Stomach (tissue), 4 donors: ENCODE measurements at regions not wholly inside any gene's neighbourhood (a gene's known extent, or its start where the extent isn't known, plus 50 kb on each side); places are given as distances from the start of the nearest gene placed in this dataset.

Experiments
- CTCF ChIP-seq, 7 experiments: fragments of 450-650 bp in 4 of 7; fragments of 200-600 bp in 3 of 7; sonication (generic) in 3 of 7; IDR thresholded peaks; one replicate each; pipeline ENCODE4 v1.5.1; 2016 to 2019; ENCODE audit warnings: antibody characterized with exemption in 7 of 7, control low read depth in 2 of 7, mild to moderate bottlenecking in 1 of 7
- EP300 ChIP-seq: sonication (generic); formaldehyde crosslinking; IDR thresholded peaks from one replicate; pipeline ENCODE4 v1.6.1; 2017; ENCODE audit warnings: antibody characterized with exemption
- POLR2AphosphoS5 ChIP-seq, 3 donors: sonication (generic); formaldehyde crosslinking; IDR thresholded peaks; one replicate each; pipeline ENCODE4 v1.6.1; 2016; ENCODE audit warnings: antibody characterized with exemption in 3 of 3

GRCh38 chr4:152068866-152069265, 308.1 kb upstream of the GATB start:
- TF ChIP-seq POLR2AphosphoS5 (IDR thresholded peaks at IDR 0.05), result no peak
- TF ChIP-seq CTCF (IDR thresholded peaks at IDR 0.05), result no peak
- TF ChIP-seq EP300, result no peak
